ENCODE measurements at regions not wholly inside any gene's neighbourhood (a gene's known extent, or its start where the extent isn't known, plus 50 kb on each side); places are given as distances from the start of the nearest gene placed in this dataset.

GRCh38 chr5:82358457-82358856 lies 80.3 kb upstream of the RPS23 start:
- TF ChIP-seq POLR2AphosphoS5 (IDR thresholded peaks at IDR 0.05; ENCODE audit: low read depth, low read length) (no peak), TCF7L2 (IDR thresholded peaks at IDR 0.05; ENCODE audit: low read depth, low read length) (no peak), SIN3A (IDR thresholded peaks at IDR 0.05; ENCODE audit: borderline replicate concordance, insufficient read depth, low read depth, low read length) (no peak)
- TF ChIP-seq, protein P1, sequence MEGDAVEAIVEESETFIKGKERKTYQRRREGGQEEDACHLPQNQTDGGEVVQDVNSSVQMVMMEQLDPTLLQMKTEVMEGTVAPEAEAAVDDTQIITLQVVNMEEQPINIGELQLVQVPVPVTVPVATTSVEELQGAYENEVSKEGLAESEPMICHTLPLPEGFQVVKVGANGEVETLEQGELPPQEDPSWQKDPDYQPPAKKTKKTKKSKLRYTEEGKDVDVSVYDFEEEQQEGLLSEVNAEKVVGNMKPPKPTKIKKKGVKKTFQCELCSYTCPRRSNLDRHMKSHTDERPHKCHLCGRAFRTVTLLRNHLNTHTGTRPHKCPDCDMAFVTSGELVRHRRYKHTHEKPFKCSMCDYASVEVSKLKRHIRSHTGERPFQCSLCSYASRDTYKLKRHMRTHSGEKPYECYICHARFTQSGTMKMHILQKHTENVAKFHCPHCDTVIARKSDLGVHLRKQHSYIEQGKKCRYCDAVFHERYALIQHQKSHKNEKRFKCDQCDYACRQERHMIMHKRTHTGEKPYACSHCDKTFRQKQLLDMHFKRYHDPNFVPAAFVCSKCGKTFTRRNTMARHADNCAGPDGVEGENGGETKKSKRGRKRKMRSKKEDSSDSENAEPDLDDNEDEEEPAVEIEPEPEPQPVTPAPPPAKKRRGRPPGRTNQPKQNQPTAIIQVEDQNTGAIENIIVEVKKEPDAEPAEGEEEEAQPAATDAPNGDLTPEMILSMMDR (IDR thresholded peaks at IDR 0.05), result no peak
- TF ChIP-seq, protein P2, sequence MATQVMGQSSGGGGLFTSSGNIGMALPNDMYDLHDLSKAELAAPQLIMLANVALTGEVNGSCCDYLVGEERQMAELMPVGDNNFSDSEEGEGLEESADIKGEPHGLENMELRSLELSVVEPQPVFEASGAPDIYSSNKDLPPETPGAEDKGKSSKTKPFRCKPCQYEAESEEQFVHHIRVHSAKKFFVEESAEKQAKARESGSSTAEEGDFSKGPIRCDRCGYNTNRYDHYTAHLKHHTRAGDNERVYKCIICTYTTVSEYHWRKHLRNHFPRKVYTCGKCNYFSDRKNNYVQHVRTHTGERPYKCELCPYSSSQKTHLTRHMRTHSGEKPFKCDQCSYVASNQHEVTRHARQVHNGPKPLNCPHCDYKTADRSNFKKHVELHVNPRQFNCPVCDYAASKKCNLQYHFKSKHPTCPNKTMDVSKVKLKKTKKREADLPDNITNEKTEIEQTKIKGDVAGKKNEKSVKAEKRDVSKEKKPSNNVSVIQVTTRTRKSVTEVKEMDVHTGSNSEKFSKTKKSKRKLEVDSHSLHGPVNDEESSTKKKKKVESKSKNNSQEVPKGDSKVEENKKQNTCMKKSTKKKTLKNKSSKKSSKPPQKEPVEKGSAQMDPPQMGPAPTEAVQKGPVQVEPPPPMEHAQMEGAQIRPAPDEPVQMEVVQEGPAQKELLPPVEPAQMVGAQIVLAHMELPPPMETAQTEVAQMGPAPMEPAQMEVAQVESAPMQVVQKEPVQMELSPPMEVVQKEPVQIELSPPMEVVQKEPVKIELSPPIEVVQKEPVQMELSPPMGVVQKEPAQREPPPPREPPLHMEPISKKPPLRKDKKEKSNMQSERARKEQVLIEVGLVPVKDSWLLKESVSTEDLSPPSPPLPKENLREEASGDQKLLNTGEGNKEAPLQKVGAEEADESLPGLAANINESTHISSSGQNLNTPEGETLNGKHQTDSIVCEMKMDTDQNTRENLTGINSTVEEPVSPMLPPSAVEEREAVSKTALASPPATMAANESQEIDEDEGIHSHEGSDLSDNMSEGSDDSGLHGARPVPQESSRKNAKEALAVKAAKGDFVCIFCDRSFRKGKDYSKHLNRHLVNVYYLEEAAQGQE (IDR thresholded peaks at IDR 0.05; ENCODE audit: insufficient read depth in 1 of 2, low read depth in 2 of 2, low read length in 1 of 2), result no peak
- no TSS peak for BruUV-seq (replicated peaks)
- ChIA-PET CTCF (interaction anchor here (0.6 kb wide), 1 partner anchor 719 kb away, joined by 3 read pairs; the partner anchor contains the start of gene XRCC4), POLR2A (no interaction called here)
- Histone ChIP-seq H3K27me3 (ENCODE audit: control insufficient read depth, insufficient read depth, low read length) (peaks cover 2% of the 10 kb centered on the region; the same call in 1 of the 2 replicates), H3K4me3 (ENCODE audit: low read depth in 2 of 2, low read length in 2 of 2) (no peak overlapping the region), H3K9me3 (ENCODE audit: control insufficient read depth, insufficient read depth, low read depth, low read length) (no peaks in the 10 kb centered on the region), H3K4me1 (ENCODE audit: control insufficient read depth, insufficient read depth, low read length) (no peaks in the 10 kb centered on the region), H3K27ac (ENCODE audit: low read length) (no peak overlapping the region), H3K36me3 (ENCODE audit: control insufficient read depth, insufficient read depth, low read length) (no peaks in the 10 kb centered on the region)
- ATAC-seq (no peak), DNase-seq (ENCODE audit: low read depth, low spot score) (no peak)
- in situ Hi-C loops (cut with HindIII; ENCODE audit: low pct_unique_long_range_greater_than_20kb, low sequenced_read_pairs) (no loop called here), intact Hi-C loops (cut with micrococcal nuclease; ENCODE audit: unreplicated experiment) (loop anchor here (10.0 kb wide), 1 partner anchor 276 kb away; no protein-coding TSS in a partner anchor)

DNA sequence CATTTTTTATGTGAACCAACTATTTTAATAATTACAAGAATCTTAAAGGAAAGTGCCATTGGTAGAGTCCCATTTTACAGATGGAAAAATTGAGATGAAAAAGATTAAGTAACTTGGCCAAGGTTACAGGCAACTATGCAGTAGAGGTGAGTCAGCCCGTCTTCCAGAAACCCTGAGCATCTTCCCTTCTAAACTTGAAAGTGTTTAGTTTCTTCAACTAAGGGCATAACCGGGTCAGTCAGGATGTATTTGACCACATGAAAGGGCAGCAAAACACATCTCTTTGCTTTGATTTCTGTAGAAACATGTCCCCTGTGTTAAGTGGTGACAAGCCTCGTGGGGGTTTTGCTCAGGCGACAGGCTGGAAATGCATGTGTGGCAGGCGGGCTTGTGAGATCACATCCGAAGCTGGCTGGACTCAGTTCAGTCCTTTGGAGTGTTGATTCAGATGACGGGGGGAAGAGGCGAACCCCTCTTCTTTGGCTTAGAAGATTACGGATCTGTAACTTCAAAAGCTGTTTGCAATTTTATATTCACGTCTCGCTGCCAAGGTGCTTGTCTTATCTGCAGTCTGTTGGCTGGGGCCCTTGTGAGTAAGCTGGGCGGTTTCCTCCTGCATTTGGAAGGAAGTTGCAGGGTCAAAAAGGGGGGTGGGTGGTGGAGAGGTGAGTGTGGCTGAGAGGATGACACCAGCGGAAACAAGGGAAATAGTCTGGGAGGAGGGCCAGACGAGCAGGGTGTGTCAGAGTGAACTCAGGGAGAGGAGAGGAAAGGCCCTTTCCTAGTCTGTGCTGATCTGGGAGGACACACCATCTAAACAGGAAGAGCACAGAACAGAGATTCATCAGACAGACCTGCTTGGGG lies 78.9 kb upstream of the RPS23 start:
- ChIA-PET CTCF (no interaction called here), POLR2A (no interaction called here)
- Histone ChIP-seq H3K4me1 (ENCODE audit: control insufficient read depth, insufficient read depth, low read length) (no peaks in the 10 kb centered on the region), H3K27me3 (ENCODE audit: control insufficient read depth, insufficient read depth, low read length) (no peaks in the 10 kb centered on the region; the same call in 1 of the 2 replicates), H3K27ac (ENCODE audit: low read length) (no peak overlapping the region), H3K9me3 (ENCODE audit: control insufficient read depth, insufficient read depth, low read depth, low read length) (no peaks in the 10 kb centered on the region), H3K4me3 (ENCODE audit: low read depth in 2 of 2, low read length in 2 of 2) (no peak overlapping the region), H3K36me3 (ENCODE audit: control insufficient read depth, insufficient read depth, low read length) (no peaks in the 10 kb centered on the region)
- BruUV-seq (replicated peaks), result no TSS peak
- ATAC-seq, result peak; percentile 60; the same call in 1 of the 2 replicates
- in situ Hi-C loops (cut with HindIII; ENCODE audit: low pct_unique_long_range_greater_than_20kb, low sequenced_read_pairs), result no loop called here
- intact Hi-C loops (cut with micrococcal nuclease; ENCODE audit: unreplicated experiment), result loop anchor here (10.0 kb wide), 1 partner anchor 278 kb away; no protein-coding TSS in a partner anchor
- TF ChIP-seq, protein P2 (IDR thresholded peaks at IDR 0.05; ENCODE audit: insufficient read depth in 1 of 2, low read depth in 2 of 2, low read length in 1 of 2), result no peak
- TF ChIP-seq SIN3A (IDR thresholded peaks at IDR 0.05; ENCODE audit: borderline replicate concordance, insufficient read depth, low read depth, low read length), result no peak
- TF ChIP-seq, protein P1 (IDR thresholded peaks at IDR 0.05), result no peak
- TF ChIP-seq POLR2AphosphoS5 (IDR thresholded peaks at IDR 0.05; ENCODE audit: low read depth, low read length), result no peak
- TF ChIP-seq TCF7L2 (IDR thresholded peaks at IDR 0.05; ENCODE audit: low read depth, low read length), result no peak
- peak; percentile 28 for DNase-seq (ENCODE audit: low read depth, low spot score)
